GM03348 (cell line): ENCODE measurements at regions not wholly inside any gene's neighbourhood (a gene's known extent, or its start where the extent isn't known, plus 50 kb on each side); places are given as distances from the start of the nearest gene placed in this dataset.

Experiments
- DNase-seq: peaks from one replicate; pipeline ENCODE4 v3.0.0; 2012; ENCODE audit warnings: low spot score

DNA sequence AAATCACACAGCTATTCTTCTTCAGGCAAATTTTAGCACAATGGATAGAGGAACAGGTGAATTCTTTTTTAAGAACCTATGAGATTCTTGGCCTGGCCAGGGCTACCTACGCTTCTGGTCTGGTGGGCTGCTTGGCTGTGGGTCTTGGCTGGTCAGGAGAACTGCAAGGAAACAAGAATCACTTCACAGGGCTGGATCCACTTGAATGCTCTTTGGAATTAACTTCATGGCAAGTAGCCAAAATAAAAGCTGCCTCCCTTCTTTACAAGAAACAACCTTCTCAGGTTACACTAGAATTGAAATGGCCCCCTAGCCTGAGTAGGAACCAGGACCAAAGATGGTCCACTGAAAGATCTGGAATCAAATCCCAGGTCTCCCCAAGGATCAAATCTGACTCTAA lies 519.1 kb downstream of the IQCM start:
- DNase-seq, result no peak

DNA sequence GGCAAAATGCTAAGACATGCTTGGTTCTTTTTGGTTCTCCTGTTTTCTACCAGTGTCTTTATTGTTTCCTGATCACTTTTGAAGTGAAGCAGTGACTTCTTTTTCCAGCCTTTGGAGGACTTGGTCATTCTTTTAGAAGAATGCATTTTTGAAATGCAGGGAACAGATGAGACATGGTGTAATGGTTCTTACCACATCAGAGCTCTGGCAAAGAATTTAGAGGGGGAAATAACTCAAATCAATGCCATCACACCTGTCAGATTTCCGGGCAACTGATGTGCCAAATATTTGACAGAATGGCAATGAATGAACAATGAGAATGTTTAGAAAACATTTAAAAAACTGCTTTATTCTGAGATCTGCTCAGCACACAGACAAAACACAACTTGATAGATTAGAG lies 519.6 kb downstream of the IQCM start:
- DNase-seq, result no peak

DNA sequence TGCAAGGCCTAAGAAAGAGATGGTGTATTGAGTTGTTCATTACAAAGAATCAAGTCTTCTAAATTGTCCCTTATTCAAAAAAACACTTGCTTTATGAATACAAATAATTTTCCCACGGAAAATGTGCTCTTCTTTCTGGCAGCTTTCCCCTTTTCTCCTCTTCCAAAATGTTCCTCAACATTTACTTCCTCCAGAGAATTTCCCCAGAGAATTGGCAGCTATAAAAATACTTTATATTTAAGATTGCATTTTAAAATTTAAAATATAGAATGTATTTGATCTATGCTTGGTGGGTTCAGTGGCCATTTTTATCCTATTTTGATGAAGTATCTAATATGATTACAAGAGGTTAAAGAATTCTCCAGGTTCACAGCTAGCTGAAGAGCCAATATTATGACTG lies 521.0 kb downstream of the IQCM start:
- no peak for DNase-seq

DNA sequence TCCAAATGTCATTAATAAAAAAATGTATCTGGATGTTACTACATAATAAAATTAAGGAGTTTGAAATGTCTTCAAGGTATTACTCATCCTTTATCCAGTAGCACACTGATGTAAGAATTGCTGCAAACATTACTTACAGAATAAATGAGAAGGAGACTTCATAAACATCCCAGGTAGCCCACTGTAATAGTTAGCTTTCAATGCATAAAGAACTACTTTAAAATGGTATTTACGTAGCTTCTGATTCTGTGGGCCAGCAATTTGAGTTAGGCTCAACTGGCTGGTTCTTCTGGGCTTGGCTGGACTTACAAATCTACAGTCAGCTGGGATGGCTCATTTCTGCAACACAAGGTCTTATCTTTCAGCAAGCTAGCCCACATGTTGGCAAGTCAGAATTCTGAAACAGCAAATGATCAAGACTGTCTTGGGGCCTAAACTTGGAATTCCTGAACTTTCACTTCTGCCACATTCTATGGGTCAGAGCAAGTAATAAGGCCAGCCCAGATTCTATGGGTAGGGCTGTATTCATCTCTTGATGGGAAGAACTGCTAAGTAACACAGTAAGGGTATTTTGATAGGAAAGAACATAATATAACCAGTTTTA lies 522.5 kb downstream of the IQCM start:
- DNase-seq, result no peak

DNA sequence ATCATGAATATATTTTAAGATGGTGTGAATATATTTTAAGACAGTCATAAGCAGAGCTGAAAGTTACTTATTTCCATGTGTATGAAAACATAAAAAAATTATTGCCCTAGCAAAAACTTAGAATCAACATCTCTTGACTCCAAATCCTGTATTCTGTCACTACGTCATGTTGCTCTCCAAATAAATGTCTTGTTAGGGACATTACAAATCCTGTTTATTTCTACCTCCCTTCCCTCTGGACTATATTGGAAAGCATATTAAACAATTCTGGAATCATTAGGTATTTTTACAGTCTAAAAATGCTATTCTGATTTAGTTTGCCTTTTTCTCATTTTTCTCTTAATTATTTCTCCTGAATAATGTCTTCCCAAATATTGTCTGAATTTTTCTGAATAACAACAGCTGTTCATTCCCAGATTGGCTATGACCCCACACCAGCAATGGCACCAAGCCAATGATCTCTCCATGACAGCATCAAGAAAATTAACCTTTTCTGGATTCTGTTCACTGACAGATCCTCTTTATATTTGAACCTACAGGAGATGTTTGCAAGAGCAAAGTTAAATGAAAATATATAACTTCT lies 523.1 kb downstream of the IQCM start:
- DNase-seq, result no peak

DNA sequence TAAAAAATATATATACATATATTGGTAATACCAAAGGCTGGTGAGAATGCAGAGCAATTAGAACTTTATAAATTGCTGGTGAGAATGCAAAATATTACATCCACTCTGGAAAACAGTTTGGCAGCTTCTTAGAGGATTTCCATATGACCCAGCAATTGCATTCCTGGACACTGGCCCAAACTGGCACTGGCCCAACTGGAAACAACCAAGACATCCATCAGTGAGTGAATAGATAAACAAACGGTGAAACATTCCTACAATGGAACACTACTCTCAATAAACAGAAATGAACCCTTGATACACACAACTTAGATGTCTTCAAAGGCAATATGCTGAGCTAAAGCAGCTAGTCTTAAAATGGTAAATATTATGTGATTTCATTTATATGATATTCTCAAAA lies 524.2 kb downstream of the IQCM start:
- DNase-seq, result no peak

DNA sequence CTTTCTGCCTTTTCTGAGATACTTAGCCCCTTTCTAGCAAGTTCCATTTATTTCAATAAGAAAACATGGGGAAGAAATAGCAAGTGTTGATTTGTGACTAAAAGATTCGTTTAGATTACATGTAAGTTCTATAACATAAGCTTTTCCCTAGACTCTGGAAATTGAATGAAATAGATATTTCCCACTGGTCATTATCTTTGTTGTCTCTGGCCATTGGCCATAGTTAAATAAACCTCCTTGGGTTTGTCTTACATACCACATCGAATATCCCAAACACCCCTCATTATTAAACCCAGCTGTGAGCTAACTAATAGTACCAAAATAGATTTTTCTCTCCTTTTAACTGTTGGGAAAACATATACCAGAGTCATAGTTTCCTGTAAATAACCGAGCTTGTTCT lies 534.8 kb downstream of the IQCM start:
- DNase-seq, result no peak

DNA sequence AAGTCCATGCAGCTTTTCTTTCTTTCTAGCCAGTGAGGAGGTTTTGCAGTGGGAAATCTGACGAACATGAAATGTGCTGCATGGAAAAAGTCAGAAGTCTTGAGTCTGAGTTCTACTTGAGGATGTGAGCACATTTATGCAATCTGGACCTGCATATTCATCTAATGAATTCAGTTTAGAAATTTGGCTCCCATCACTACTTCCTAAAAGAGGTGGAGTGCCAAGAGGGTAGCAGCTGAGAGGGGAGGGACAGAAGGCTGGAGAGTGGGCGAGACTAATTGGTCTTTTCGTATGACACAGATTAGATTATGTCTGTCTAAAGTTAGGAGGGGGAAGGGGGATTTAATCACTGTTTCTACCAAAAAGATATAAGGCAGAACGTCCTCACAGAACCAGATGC lies 535.9 kb downstream of the IQCM start:
- DNase-seq, result peak; percentile 13

DNA sequence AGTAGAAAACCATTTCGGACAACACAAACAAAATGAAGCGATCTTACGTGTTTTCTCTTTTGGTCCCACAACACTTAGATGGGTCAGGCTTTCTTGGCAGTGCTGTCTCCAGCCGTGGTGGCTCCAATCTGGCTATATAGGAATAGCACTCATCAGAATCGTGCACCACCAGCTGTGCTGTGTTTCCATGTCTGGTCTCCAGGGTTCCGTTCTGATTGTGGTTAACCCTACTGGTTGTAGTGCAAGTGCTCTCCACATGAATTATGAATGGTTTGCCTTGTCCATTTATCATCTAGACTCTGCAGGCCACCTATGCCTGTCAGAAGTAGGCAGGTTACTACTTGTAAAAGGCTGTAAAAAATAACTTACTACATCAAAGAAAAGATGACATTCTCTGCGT lies 536.3 kb downstream of the IQCM start:
- DNase-seq, result no peak

DNA sequence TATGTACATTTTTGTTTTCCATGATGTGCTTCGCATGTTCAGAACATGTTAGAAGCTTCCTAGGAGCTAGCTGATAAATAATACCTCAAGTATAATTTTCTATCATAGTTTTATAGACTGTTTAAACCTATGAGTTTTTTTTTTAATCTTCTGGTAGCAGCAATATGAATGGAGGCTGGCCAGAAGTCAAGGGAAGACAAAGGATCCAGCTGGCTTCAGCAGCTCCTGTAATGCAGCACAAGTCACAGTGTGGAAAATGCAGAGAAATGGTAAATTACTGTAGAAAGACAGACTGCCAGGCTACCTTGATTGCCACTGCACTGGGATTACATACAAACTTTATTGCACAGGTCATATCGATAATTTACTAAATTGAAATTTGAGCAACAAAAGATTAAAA lies 537.9 kb downstream of the IQCM start:
- DNase-seq, result no peak

DNA sequence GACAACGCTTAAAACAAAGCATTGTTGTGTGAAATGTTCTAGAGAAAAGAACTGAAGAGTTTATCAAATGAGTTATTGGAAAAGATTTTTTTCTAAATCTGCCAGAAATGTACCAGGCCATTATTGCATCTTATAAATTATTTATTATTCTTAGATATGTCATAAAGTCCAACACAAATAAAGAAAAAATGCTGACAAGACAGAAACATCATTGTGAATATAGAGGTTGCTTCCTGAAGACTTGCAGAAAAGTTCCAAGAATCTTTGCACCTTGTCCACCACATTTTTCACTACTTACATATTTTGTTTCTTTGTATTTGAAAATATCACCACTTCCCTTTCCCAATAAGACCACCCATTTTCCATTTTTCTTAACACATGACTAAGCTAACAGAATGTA lies 545.8 kb downstream of the IQCM start:
- no peak for DNase-seq

DNA sequence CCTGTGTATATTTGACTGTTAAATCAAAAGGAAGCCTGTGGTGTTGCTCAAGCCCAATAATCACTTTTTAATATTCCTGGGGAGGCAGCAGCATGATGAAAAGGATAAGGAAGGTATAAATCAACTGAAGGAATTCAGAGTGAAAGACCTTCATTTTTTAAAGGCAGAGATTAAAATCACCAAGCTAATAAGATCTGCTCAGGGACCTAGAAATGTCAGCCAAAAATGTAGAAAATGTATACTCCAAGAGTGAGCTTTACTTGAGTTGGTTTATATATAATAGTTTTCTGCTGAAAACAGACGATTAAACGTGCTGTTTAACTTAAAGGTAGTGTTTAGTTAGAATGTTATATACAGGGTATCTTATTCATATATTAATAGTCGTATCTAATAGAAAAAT lies 549.3 kb downstream of the IQCM start:
- no peak for DNase-seq

DNA sequence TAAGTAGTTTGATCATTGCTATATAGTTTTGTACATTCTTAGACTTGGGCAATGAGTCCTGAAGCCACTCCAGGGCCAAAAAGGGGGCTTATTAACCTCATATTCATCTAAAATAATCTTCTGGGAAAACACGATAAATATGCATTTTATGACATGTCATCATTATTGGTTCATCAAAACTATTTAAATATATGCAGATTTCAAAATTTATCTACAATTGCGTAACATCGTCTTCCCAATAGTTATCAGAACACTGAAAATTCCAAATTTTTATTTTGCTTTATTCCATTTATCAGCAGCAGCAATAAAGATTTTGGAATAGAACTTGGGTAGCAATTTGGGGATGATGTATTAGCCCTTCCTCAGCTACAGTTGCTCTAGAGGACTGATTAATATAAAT lies 550.0 kb downstream of the IQCM start:
- no peak for DNase-seq

DNA sequence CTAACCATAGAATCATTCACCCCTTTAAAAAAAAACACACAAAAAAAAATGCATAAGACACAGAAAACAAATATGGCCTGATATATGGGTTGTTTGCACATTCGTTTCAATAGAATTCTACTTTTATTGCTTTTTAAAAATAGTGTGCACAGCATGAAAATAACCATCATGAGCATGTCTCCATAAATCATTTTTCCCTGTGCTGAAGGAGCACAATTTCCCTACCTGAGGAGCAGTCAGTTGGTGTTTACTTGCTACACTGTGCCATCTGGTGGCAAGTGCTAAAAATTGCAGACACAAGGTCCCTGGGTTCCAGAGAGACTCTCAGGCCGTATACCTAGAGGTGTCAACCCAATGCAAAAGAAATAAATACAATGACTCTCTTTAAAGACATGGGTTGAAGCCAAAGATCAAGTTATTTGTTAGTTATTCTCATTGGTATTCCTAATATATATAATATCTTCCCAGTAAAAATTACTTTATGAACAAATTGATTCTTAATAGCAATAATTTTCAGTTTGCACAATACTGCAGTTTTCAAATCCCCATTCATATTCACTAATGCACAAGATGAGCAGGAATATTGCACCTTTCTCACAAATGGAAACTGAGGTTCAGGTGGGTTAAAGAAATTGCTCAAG lies 551.4 kb downstream of the IQCM start:
- peak; percentile 52 for DNase-seq

DNA sequence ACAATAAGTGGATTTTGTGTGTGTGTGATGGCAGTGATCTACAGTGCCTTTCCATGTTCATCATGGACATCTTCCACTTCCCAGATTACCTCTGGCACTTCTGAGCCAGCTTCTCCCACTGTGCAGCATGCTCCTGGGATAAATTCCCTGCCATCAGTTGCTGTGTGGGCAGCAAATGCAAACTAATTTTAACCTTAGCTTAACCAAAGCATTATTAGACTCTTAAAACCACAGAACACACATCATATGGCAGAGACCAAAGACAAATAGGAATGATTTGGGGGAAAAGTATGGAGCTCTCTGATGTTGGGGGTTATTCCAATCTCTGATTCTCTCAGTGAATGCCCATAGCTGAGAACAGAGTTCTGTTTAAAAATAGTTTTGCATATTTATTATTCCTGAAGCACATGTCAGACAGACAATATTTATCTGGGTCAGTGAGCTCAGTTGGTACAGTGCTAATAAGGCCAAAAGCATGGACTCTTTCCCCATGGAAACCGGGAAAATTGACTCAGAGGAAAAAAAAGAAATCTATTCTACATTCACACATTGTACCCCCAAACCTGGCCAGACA lies 567.4 kb downstream of the IQCM start:
- no peak for DNase-seq

DNA sequence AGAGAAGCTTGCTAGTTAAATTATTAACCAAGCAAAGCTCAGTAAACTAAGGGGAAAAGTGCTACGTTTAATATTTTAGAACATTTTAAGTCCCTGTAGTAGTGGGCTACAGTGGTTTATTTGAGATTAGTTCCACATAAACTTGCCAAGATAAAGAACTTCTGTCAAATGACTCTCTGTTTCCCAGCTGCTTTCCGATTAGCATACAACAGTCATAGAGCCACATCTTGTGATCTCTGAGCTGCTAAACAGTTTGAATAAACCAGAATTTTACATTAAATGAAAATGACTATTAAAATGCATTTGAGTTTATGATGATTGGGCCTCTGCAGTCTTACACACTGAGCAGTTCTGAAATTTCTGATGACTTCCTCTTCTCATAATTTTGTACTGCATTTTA lies 568.5 kb downstream of the IQCM start:
- DNase-seq, result no peak

DNA sequence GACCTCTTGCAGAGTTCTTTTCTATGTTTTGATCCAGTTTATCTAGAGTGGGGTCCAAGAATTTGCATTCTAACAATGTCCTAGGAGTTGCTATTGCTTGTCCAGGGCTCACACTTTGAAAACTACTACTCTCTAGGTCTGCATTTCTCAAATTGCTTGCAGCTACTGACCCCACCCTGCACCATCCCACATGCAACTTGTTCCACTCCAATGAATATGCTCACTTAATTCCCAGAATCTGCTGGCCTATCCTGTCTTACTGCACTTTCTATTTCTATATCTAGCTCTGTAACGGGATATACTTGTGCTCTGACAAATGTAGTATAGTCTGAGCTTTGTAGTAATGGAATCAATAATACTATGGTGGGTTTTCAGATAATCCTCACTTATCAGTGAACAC lies 570.3 kb downstream of the IQCM start:
- no peak for DNase-seq

DNA sequence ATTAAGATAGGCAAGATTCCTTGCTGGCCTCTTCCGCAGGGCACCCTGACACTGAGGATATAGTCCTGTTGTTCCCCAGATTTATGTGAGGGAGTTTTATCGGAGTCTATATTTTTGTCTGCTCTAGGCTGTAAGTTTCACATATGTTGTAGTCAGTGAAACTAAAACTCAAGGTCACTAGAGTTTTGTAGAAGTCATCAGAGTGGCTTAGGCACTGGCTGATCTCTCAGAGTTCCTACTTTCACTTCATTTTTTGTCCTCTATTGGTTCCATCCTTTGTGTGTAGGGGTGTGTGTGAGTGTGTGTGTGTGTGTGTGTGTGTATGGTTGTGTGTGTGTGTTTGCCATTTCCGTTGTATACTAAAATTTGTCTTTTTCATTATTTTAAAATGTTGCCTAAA lies 577.5 kb downstream of the IQCM start:
- no peak for DNase-seq

DNA sequence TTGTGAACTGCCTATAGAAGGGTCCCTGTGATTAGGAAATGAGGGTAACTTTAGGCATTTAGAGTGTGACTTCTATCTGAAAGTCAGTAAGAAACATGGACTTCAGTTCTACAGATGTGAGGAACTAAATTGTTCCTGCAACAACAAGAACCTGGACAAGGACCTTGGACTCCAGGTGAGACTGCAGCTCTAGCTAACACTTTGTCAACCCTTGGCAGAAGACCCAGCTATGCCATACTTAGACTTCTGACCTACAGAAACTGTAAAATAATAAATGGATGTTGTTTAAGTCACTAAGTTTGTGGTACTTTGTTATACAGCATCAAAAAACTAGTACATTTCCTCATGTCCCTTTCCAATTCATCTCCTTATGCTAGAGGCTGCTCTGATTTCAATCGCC lies 580.8 kb downstream of the IQCM start:
- DNase-seq, result no peak

DNA sequence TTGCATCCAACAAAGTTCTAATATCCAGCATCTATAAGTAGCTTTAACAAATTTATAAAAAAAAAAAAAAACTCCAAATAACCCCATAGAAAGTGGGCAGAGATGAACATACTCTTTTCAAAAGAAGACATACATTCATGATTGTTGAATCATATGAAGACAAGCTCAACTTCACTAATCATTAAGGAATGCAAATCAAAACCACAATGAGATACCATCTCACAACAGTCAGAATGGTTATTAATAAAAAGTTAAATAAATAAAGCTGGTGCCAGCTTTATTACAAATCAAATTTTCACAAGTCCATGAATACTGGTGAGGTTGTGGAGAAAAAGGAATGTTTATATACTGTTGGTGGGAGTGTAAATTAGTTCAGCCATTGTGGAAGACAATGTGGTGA lies 592.0 kb downstream of the IQCM start:
- DNase-seq, result no peak

DNA sequence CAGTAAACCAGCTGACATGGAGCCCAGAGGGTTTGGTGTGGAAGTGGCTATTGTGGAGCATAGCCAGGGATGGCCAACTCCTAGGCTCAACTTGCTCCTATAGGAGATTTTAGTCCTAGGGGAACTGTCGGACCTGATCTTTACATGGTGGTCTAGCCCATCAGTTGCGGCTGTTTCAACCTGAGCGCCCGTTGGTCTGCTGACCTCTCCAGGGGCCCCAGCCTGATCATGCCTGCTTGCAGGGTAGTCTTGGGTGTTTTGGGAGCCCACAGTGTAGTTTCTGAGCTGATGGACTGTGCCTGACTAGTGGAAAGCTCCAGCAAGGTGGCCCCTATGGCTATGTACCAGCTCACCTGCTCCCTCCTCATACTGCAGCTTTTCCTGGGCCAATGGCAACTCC lies 597.0 kb downstream of the IQCM start:
- no peak for DNase-seq

DNA sequence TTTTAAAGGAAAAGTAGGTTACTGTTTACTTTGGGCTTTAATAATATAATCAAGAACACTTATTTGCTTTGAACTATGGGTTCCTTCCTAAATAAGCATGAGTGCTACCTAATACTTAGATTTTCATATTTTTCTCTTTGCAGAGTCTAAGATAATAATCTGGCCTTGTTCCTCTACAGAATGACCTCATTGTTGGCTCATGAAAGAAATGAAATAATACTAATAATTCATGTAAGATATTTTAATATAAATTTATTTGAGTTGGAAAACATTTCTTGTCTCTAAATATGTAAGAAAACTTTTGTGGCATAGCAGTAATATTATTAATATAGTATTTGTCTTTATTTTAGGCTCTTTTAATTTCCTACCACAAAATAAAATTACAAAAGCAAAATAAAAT lies 601.3 kb downstream of the IQCM start:
- no peak for DNase-seq

DNA sequence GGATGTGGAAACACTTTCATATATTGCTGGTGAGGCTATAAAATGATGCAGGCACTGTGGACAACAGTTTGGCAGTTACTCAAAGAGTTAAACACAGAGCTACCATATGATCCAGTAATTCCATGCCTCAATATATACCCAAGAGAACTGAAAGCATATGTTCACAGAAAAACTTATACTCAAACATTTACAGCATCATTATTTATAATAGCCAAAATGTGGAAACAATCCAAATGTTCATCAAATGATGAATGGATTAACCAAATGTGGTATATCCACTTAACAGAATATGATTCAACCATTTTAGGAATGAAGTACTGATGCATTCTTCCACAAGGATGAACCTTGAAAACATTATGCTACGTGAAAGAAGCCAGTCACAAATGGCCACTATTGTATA lies 603.8 kb downstream of the IQCM start:
- no peak for DNase-seq
